Activated T-cell treated with anti-CD3 and anti-CD28 coated beads for 1 hour (primary cell): ENCODE measurements at regions not wholly inside any gene's neighbourhood (a gene's known extent, or its start where the extent isn't known, plus 50 kb on each side); places are given as distances from the start of the nearest gene placed in this dataset.
"Not testable (repeated sequence)": the region's sequence is repeated elsewhere in the genome, so short reads cannot be mapped to it uniquely, and the experiment has no call there.

Source experiments
- DNase-seq: peaks from one replicate; pipeline ENCODE4 v3.0.0-alpha.2; 2020; ENCODE audit warnings: low read depth

- DNase-seq: no peak
Measured at GRCh38 chr21:35398346-35398982, 349.4 kb upstream of the RUNX1 start.

GRCh38 chr21:35397781-35398180 is 348.7 kb upstream of the RUNX1 start:
- no peak for DNase-seq

- no peak for DNase-seq
Measured at GRCh38 chr21:35396655-35397054, 347.6 kb upstream of the RUNX1 start.

DNA sequence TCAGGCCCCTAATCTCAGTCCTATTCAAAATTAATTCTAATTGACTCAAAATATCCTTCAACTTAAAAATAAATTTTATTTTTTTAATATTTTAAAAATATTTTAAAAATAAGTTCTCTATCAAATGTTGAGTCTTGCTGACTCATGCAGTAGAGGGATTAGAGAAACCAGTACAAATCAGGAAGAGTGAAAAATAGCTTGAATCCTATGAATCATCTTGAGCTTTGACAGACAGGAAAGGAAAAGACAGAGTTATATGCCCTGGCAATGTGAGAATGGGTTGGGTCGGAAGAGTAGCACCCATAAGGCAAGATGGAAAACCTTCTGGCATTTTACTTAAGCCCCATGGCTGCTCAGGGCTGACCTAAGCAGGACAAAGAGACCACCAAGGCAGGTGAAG is 346.6 kb upstream of the RUNX1 start:
- no peak for DNase-seq

DNA sequence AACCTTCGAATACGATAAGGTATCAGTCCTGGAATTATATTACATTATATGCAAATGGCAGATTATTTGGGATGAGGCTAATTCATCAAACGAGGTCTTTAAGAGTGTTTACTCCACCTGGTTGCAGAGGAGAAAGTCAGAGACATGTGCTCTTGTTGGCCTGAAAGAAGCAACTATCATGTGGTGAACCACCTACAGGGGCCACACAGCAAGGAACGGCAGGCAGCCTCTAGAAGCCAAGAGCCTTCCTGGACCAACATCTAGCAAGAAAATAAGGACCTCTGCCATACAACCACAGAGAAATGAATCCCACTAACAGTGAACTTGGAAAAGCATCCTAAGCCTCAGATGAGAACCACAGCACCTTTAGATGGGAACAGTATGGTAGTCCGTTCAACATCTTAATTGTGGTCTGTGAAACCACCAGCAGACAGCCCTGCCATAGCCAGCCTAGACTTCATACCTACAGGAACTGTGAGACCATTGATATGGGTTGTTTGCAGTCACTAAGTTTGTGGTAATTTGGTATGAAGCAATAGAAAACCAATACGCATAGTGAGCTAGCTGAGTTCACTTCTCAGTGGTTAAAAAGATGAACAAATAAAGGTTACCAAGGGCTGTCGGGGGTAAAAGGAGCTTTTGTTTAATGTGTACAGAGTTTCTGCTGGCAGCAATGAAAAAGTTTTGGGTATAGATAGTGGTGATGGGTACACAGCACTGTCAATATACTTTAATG is 345.7 kb upstream of the RUNX1 start:
- no peak for DNase-seq

DNA sequence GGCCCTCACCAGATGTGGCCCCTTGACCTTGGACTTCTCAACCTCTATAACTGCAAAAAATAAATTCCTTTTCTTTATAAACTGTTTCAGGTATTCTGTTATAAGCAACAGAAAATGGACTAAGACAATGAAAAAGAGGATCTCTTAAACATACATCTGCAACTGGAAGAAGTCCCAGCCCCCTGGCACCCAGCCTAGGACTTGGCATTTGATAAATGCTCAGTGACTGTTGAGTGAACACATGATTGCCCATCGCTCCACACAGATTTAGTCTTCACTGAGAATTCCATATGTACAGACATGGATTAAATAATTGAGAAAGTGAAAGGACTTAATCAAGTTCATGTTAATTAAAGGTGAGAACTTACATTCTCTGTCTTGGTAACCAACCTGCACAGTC is 344.9 kb upstream of the RUNX1 start:
- DNase-seq: no peak

DNA sequence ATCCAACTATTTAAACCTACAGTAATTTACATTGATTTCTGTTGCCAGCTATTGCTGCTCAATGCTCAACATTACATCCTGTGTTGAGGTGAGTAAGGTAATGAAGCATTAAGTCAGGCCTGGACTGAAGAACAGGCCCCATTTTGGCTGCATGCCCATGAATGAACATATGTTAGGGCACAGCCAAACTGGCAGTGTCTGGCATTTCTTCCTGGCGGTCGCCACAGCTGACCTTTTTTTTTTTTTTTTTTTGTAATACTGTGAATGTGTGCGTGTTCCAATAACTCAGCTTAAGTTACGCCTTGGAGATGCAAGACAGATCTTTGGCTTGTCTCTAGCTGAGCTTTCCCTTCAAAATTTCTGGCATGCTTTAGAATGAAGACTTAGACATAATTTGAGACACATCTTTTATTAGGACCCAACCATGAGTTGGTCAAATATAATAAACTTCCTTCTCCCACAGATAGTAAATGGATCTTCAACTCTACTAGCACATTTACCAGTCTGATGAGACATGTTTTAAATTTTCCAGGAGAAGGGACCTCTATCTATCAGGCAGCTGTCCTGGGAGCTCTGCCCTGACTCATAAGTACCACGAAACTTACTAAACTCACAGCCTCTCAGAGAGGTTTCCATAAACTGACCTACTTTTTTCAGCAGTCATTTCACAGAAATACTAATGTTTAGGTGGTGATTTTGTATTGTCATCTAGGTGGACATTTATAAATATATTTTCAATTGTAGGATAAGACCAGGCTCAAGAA is 341.1 kb upstream of the RUNX1 start:
- no peak for DNase-seq

- no peak for DNase-seq
Measured at GRCh38 chr21:35386491-35387079, 337.5 kb upstream of the RUNX1 start.

DNA sequence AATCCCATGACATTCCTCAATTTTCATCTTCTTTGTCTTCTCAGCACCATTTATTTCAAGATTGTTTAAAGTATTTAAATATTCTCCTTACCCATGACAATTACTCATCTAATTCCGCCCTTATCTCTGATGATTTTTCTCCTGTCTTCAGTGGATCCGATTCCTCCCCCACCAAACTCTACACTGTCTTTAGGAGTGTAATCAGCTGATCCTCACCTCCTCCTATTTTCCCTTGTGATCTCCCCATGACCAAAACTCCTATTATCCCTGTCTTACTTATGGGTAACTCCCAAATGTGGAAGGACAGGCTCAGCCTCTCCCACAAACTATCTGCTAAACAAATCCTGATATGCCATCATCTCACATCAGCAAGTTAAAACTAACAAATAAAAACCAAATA is 335.3 kb upstream of the RUNX1 start:
- no peak for DNase-seq

DNA sequence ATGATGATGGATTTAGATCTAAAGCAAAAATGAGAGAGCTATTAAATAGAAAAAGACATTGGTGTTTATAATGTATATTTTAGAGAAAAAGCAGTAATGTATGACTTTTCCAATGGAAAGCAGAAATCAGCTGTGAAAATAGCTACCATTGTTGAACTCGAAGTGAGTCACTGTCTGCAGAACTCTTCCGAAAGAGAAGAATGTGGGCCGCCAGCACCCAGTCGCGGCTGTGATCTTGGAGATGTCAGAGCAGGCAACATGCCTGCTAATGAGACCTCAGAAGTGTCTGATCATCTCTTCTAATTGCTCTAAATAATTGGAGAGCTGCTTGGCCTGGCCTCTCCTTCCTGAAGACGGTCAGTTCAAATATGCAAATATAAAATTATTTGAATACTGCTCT is 333.6 kb upstream of the RUNX1 start:
- no peak for DNase-seq

DNA sequence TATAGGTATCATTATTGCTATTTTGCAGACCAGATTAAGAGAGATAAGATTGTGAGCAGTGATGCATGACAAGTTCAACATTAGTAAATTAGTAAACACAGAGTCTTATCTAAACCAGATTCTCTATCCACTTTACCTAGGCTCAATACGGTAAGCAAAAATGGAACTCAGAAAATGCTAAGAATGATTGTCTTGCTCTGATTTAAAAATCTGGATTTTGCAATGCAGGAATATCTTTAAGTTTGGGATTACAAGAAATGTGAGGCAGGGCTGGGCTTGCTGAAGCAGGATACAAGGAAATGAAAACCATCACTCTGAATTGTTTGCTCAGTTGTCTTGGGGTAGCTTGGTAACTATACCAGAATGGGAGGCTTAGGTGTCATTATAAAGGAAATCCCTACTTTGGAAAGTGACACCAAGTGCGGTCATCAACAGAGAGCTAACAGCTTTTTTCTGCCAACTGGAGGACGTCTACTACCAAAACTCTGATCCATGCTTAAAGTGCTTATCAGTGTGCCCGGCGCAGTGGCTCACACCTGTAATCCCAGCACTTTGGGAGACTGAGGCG is 332.7 kb upstream of the RUNX1 start:
- DNase-seq: no peak

DNA sequence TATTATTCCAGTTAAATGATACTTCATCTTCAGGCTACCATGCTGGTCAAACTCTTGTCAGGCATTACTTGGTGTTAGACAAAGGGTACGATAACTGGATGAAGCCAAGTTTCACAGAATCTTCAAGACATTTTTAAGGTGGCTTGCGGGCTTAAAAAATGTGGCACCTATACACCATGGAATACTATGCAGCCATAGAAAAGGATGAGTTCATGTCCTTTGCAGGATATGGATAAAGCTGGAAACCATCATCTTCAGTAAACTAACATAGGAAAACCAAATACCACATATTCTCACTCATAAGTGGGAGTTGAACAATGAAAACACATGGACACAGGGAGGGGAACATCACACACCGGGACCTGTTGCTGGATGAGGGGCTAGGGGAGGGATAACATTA is 331.2 kb upstream of the RUNX1 start:
- not testable (repeated sequence) for DNase-seq

- no peak for DNase-seq
Measured at GRCh38 chr21:35378881-35379280, 329.8 kb upstream of the RUNX1 start.

DNA sequence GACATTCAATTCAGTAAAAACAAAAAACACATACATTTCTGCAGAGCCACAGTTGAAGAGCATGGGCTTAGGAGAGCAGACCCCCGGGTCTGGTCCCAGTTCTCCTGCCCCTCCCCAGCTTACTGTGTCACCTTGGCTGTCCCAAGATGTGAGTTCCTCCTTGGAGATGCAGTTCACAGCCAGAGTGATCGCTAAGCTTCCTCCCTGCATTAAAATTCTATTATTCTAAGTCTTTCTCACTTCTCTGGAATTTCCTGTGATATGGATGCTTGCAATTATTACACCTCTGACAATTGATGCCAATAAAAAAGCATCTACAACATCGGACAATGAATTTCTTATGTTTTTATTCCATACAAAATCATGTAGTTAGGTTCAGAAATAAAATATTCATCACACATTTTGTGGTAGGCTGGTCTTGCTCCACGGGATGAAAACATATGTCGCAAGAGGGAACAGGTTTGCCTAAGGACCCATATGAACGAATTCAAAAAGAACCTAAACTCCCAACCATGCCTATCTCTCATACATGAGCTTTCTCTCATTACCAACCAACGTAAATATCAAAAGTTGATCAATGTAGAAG is 328.5 kb upstream of the RUNX1 start:
- DNase-seq: no peak

GRCh38 chr21:35376406-35377135 is 327.5 kb upstream of the RUNX1 start:
- no peak for DNase-seq

DNA sequence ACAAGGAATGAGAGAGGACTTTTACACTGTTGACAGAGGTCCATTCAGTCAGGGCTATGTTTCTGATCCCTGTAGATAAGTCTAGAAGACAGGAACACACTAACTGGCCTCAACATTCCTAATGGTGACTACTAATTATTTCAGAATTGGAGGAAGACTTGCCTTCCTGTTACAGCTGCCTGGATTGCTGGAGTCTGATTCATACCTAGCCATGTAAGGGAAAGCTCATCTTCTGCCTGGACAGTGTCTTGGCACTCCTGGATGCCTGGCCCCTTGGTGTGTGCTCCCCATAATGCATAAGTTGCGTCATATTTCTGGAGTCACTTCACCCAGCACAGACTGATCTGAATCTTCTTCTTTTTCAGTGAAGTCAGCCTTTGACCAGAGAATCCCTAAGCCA is 326.0 kb upstream of the RUNX1 start:
- DNase-seq: no peak

GRCh38 chr21:35373998-35374397 is 324.9 kb upstream of the RUNX1 start:
- no peak for DNase-seq

DNA sequence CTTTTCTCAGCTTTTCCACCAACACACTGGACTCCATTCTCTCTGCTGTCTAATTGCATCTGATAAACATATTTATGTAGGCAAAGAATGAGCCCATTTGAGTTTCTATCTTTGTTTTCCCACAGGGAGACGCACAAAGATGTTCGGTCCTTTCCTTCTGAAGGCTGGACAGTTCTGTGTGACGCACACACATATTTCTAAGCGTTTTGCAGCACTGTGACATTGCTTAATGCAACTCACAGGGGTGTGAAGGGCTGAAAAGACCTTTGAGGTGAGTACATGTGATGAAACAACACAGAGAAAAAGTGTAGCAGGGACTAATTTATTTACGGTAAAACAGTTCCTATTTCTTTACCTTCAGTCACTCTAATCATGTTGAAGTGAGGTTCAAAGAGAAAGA is 323.1 kb upstream of the RUNX1 start:
- DNase-seq: no peak

DNA sequence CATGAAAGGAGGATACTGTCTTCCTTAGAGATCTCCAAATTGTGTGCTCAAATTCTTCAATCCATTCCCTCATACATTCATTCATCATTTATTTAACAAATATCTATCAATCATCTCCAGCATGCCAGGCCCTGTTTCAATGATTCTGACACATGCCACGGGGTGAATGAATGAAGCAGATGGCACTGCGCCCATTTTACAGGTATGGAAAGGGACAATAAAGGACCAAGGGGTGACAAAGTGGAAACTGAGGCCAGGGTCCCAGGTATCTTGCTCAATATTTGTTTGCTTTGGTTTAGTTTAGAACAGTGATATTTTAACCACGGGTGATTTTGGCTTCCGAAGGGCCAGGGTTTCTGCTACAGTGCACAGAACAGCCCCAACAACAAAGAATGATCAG is 321.6 kb upstream of the RUNX1 start:
- no peak for DNase-seq

DNA sequence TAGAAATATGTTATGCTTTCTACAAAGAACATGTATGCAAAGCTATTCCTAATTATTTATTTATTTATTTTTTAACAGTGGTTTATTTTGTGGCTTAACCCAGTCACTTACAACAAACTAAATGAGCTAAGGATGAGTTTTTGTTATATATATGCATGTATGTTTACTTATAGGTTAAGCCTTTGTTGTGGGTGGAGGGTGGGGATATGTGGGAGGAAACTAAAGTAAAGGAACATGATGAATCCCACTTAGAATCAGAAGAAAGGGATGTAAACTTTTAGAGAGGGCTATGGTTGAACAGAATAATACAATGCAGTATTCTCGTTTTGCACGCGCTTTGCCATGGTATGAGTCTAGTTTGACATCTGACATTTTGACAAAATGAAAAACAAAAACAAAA is 321.0 kb upstream of the RUNX1 start:
- no peak for DNase-seq

DNA sequence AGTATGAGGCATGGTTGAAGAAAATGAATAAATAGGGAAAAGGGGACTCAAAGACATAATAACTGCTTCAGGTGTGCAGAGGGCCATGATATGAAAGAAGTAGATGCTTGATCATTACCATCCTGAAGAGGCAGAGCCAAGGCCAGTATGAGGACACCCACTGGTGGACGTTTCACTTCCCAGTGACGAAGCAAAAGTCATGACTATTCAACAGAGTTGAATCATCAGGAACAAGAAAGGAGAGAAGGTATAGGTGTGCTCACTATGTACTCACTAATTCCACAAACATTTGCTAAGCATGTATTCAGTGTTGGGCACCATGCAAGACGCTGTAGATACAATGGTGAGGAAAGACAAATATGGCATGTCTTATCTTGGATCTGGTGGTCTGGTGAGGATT is 319.2 kb upstream of the RUNX1 start:
- no peak for DNase-seq

DNA sequence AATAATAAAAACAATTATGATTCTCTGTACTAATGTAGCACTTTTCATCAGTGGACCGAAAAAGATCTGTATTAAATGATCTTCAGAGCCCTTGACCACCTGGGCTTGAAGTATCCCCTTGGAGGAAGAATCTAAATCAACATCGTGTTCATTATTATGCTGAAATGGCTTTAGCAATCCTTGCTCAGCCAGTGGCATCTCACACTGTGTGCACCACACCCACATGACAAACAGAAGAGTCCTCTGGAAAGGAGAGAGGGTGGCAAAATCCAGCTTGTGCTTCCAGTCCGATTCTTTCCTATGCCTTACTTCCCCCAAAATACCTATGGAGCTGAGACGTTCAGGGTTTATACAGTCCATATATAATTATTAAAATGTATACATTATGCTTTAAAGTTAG is 318.5 kb upstream of the RUNX1 start:
- no peak for DNase-seq
